VCaP (cell line): ENCODE measurements at regions not wholly inside any gene's neighbourhood (a gene's known extent, or its start where the extent isn't known, plus 50 kb on each side); places are given as distances from the start of the nearest gene placed in this dataset.

ENCODE experiments used
- H3K27ac ChIP-seq: fragments of 450-650 bp; 2 replicates; pipeline ENCODE4 v1.5.1; 2017
- CTCF ChIP-seq: fragments of 450-650 bp; conservative IDR thresholded peaks from 2 replicates; pipeline ENCODE4 v1.5.1; 2017; ENCODE audit warnings: mild to moderate bottlenecking, moderate library complexity

- H3K27ac ChIP-seq = no peak overlapping the region
- no peak for TF ChIP-seq CTCF
These were observed 85.6 kb upstream of the LHCGR start for GRCh38 chr2:48841126-48841525.

- no peak overlapping the region for H3K27ac ChIP-seq
- TF ChIP-seq CTCF = no peak
These were observed 82.5 kb upstream of the LHCGR start for GRCh38 chr2:48838029-48838428.

- H3K27ac ChIP-seq = no peak overlapping the region
- TF ChIP-seq CTCF = no peak
These were observed 74.0 kb upstream of the LHCGR start for GRCh38 chr2:48829569-48829968.

- TF ChIP-seq CTCF = no peak
- no peak overlapping the region for H3K27ac ChIP-seq
These were observed 73.5 kb upstream of the LHCGR start for GRCh38 chr2:48829036-48829435.

GRCh38 chr2:48826986-48827385, 71.5 kb upstream of the LHCGR start:
- H3K27ac ChIP-seq = no peak overlapping the region
- no peak for TF ChIP-seq CTCF

GRCh38 chr2:48824116-48824515, 68.6 kb upstream of the LHCGR start:
- TF ChIP-seq CTCF = no peak
- no peak overlapping the region for H3K27ac ChIP-seq

- H3K27ac ChIP-seq = no peak overlapping the region
These were observed 63.7 kb upstream of the LHCGR start for GRCh38 chr2:48819206-48819735.

More at GRCh38 chr2:48819206-48819735, 63.7 kb upstream of the LHCGR start:
- TF ChIP-seq CTCF = no peak
